ENCODE measurements at regions not wholly inside any gene's neighbourhood (a gene's known extent, or its start where the extent isn't known, plus 50 kb on each side); places are given as distances from the start of the nearest gene placed in this dataset.

DNA sequence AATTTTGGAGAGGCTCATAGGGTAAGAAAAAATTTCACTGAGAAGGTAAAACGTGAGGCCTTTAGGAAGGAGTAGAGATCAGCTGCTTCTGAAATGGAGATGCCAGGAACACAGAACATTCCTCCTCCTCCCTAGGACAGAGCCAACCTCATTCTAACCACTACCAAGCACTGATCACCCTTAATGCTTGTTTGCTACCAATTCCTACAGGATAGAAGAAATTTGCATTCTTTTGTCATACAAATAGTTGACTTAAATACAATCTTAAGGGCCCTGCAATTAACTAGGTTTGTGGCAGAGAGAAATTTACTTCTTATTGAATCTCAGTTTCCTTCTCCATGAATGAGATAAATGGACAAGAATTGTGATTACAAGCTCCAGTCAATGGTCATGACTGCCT, 780.2 kb upstream of the WWC1 start:
- H3K9me3 ChIP-seq, result no peaks in the 10 kb centered on the region
- TF ChIP-seq, protein P1, sequence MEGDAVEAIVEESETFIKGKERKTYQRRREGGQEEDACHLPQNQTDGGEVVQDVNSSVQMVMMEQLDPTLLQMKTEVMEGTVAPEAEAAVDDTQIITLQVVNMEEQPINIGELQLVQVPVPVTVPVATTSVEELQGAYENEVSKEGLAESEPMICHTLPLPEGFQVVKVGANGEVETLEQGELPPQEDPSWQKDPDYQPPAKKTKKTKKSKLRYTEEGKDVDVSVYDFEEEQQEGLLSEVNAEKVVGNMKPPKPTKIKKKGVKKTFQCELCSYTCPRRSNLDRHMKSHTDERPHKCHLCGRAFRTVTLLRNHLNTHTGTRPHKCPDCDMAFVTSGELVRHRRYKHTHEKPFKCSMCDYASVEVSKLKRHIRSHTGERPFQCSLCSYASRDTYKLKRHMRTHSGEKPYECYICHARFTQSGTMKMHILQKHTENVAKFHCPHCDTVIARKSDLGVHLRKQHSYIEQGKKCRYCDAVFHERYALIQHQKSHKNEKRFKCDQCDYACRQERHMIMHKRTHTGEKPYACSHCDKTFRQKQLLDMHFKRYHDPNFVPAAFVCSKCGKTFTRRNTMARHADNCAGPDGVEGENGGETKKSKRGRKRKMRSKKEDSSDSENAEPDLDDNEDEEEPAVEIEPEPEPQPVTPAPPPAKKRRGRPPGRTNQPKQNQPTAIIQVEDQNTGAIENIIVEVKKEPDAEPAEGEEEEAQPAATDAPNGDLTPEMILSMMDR (IDR thresholded peaks at IDR 0.05), result no peak
- TF ChIP-seq POLR2A (IDR thresholded peaks at IDR 0.05), result no peak
- no peak overlapping the region for H3K4me3 ChIP-seq (replicated peaks in 1 of 3)
- H3K4me1 ChIP-seq, result no peaks in the 10 kb centered on the region
- no peaks in the 10 kb centered on the region for H3K27me3 ChIP-seq
- H3K36me3 ChIP-seq, result no peaks in the 10 kb centered on the region
- 74 to 78% methylated on average over 1 of the region's 1 CpG for WGBS, 2 donors
- intact Hi-C loops (cut with DNase I), result no loop called here
- no peak for DNase-seq
- no peak overlapping the region for H3K27ac ChIP-seq

- Histone ChIP-seq H3K9me3 (no peaks in the 10 kb centered on the region), H3K4me1 (no peaks in the 10 kb centered on the region), H3K27me3 (no peaks in the 10 kb centered on the region), H3K36me3 (no peaks in the 10 kb centered on the region), H3K4me3 (replicated peaks in 1 of 3) (no peak overlapping the region), H3K27ac (no peak overlapping the region)
- 91% methylated on average over 2 of the region's 2 CpGs for WGBS, 2 donors
- DNase-seq, result no peak
- TF ChIP-seq, protein P1 (IDR thresholded peaks at IDR 0.05), result no peak
- no peak for TF ChIP-seq POLR2A (IDR thresholded peaks at IDR 0.05)
- intact Hi-C loops (cut with DNase I), result no loop called here
These were observed 779.3 kb upstream of the WWC1 start for GRCh38 chr5:167512111-167512510.

DNA sequence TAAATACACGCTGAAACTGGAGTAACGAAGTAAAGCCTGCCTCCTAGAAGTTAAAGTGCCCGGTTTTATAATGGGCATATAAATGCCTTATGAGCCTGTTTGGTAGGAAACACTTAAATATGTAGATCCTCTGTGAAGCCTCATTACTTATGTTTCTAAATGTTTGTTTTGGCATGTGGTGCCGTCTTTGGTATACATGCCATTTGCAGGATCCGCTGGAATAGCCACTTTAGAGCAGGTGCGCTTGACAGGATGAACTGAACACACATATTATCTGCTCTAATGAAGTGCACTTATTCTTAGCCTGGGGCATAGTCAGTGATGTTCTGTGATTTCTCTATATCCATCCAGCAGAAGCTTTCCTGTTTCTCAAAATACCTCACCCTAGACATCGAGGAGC, 778.1 kb upstream of the WWC1 start:
- H3K4me1 ChIP-seq, result no peaks in the 10 kb centered on the region
- H3K4me3 ChIP-seq (replicated peaks in 1 of 3), result no peak overlapping the region
- H3K36me3 ChIP-seq, result no peaks in the 10 kb centered on the region
- 73% methylated on average over 7 of the region's 7 CpGs for WGBS, 2 donors
- TF ChIP-seq, protein P1 (IDR thresholded peaks at IDR 0.05), result no peak
- no peak for TF ChIP-seq POLR2A (IDR thresholded peaks at IDR 0.05)
- H3K27ac ChIP-seq, result no peak overlapping the region
- H3K9me3 ChIP-seq, result no peaks in the 10 kb centered on the region
- intact Hi-C loops (cut with DNase I), result no loop called here
- no peak for DNase-seq
- no peaks in the 10 kb centered on the region for H3K27me3 ChIP-seq

- Histone ChIP-seq H3K4me1 (no peaks in the 10 kb centered on the region), H3K36me3 (no peaks in the 10 kb centered on the region), H3K9me3 (no peaks in the 10 kb centered on the region), H3K27me3 (no peaks in the 10 kb centered on the region), H3K4me3 (replicated peaks in 1 of 3) (no peak overlapping the region), H3K27ac (no peak overlapping the region)
- DNase-seq, result no peak
- WGBS, 2 donors, result 92 to 98% methylated on average over 2 of the region's 2 CpGs
- intact Hi-C loops (cut with DNase I), result no loop called here
- TF ChIP-seq, protein P1 (IDR thresholded peaks at IDR 0.05), result no peak
- no peak for TF ChIP-seq POLR2A (IDR thresholded peaks at IDR 0.05)
These were observed 777.0 kb upstream of the WWC1 start for GRCh38 chr5:167514461-167514860.

DNA sequence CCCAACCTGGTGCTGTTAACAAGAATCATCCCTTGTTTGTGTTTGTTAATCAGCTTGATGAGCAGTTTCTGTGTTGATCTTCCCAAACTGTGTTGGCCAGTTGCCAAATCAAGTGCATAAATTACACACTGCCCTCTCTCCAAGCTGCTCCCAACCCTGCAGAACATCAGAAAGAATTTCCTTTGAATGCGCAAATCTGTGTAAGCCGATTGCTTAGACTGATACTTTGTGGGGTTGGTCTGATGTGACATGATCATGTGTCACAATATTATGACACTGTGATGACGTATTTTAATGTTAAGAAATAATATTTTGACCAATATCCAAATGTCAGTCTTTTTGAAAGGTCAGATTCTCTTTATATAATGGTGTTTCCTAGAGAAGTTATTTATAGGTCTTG, 766.4 kb upstream of the WWC1 start:
- no peaks in the 10 kb centered on the region for H3K4me1 ChIP-seq
- no peak for DNase-seq
- H3K4me3 ChIP-seq (replicated peaks in 1 of 3), result no peak overlapping the region
- no peak overlapping the region for H3K27ac ChIP-seq
- intact Hi-C loops (cut with DNase I), result no loop called here
- no peaks in the 10 kb centered on the region for H3K9me3 ChIP-seq
- TF ChIP-seq, protein P1 (IDR thresholded peaks at IDR 0.05), result no peak
- TF ChIP-seq POLR2A (IDR thresholded peaks at IDR 0.05), result no peak
- 74 to 83% methylated on average over 3 of the region's 3 CpGs for WGBS, 2 donors
- H3K36me3 ChIP-seq, result no peaks in the 10 kb centered on the region
- no peaks in the 10 kb centered on the region for H3K27me3 ChIP-seq

Measured in thyroid gland (tissue), 4 donors.